A549 (cell line): ENCODE measurements at regions not wholly inside any gene's neighbourhood (a gene's known extent, or its start where the extent isn't known, plus 50 kb on each side); places are given as distances from the start of the nearest gene placed in this dataset.

Experiments used
- ATAC-seq, 2 experiments: fragments of 200-7000 bp in 1 of 2; fragments of >200 bp in 1 of 2; cut with Nextera tagmentation in 1 of 2; cut with Tn5 transposase in 1 of 2; 3 replicates each; pipeline versions ENCODE4 v1.8.0 to v1.9.1; 2018 to 2020; ENCODE audit warnings: mild to moderate bottlenecking in 1 of 2, moderate library complexity in 1 of 2
- CTCF ChIA-PET: fragments of 300-600 bp; sonication (Branson Sonifier 250); formaldehyde crosslinking; extraction: SDS; loops from one replicate; lab custom pipeline; 2021; ENCODE audit warnings: antibody characterized with exemption, inconsistent platforms; lab: Yijun Ruan, JAX
- POLR2A ChIA-PET: fragments of 350-600 bp; formaldehyde crosslinking; extraction: SDS; loops from one replicate; lab custom pipeline; 2021; ENCODE audit warnings: antibody characterized with exemption, inconsistent platforms; lab: Yijun Ruan, JAX
- DNase-seq, 2 experiments: peaks; one replicate each; pipeline versions ENCODE4 v3.0.0 to v3.0.0-alpha.2; 2011 to 2016; ENCODE audit warnings: low read depth in 1 of 2, low spot score in 1 of 2
- FAIRE-seq: peaks from 2 replicates; lab custom pipeline; 2011; peaks lifted over from hg19 to GRCh38; lab: Jason Lieb, UNC
- H3K27ac ChIP-seq, 2 experiments: fragments of >200 bp; sonication (Bioruptor Twin); formaldehyde crosslinking; 3 replicates each; pipeline ENCODE4 v1.5.1; 2016 to 2017
- H3K4me1 ChIP-seq: fragments of >200 bp; sonication (Bioruptor Twin); formaldehyde crosslinking; 3 replicates; pipeline ENCODE4 v1.6.1; 2016
- H3K4me2 ChIP-seq: fragments of >200 bp; sonication (Bioruptor Twin); formaldehyde crosslinking; 3 replicates; pipeline ENCODE4 v1.6.1; 2016
- H3K4me3 ChIP-seq: fragments of >200 bp; sonication (Bioruptor Twin); formaldehyde crosslinking; 3 replicates; pipeline ENCODE4 v1.5.1; 2016
- H3K9me3 ChIP-seq: fragments of >200 bp; sonication (Bioruptor Twin); formaldehyde crosslinking; 3 replicates; pipeline ENCODE4 v1.6.1; 2016
- CBX2 ChIP-seq: fragments of 200-600 bp; sonication (generic); IDR thresholded peaks from 2 replicates; pipeline ENCODE4 v1.6.1; 2016; ENCODE audit warnings: low read depth, mild to moderate bottlenecking, borderline replicate concordance
- CBX8 ChIP-seq: fragments of 200-600 bp; sonication (generic); IDR thresholded peaks from 2 replicates; pipeline ENCODE4 v1.6.1; 2016
- CEBPB ChIP-seq, 2 experiments: fragments of >200 bp in 1 of 2; sonication (Bioruptor Twin) in 1 of 2; formaldehyde crosslinking in 1 of 2; IDR thresholded peaks; 2 replicates each; pipeline ENCODE4 v1.6.1; 2012 to 2016
- CHD4 ChIP-seq: fragments of 200-600 bp; sonication (generic); IDR thresholded peaks from 2 replicates; pipeline ENCODE4 v1.6.1; 2016; ENCODE audit warnings: antibody characterized with exemption, mild to moderate bottlenecking, borderline replicate concordance
- EP300 ChIP-seq, 2 experiments: fragments of >200 bp; sonication (Bioruptor Twin); formaldehyde crosslinking; IDR thresholded peaks; 2 replicates in 1 of 2; 3 replicates in 1 of 2; pipeline ENCODE4 v1.6.1; 2016 to 2017
- ESRRA ChIP-seq: fragments of 150-350 bp; IDR thresholded peaks from 2 replicates; pipeline ENCODE4 v1.6.1; 2014; ENCODE audit warnings: mild to moderate bottlenecking, low read length, borderline replicate concordance
- FOSB ChIP-seq: fragments of 250-450 bp; sonication (Bioruptor Pico); IDR thresholded peaks from 2 replicates; pipeline ENCODE4 v1.5.0; 2020; ENCODE audit warnings: mild to moderate bottlenecking, moderate library complexity
- FOSL2 ChIP-seq, 2 experiments: fragments of 450-650 bp in 1 of 2; fragments of >200 bp in 1 of 2; sonication (Bioruptor Twin) in 1 of 2; formaldehyde crosslinking; IDR thresholded peaks; 2 replicates each; pipeline versions ENCODE4 v1.5.0 to v1.6.1; 2016 to 2020; ENCODE audit warnings: mild to moderate bottlenecking in 1 of 2, moderate library complexity in 1 of 2
- HOXA7 ChIP-seq: fragments of 250-450 bp; sonication (Bioruptor Pico); IDR thresholded peaks from 2 replicates; pipeline ENCODE4 v1.5.0; 2020; ENCODE audit warnings: mild to moderate bottlenecking, moderate library complexity
- HOXB5 ChIP-seq: fragments of 250-450 bp; sonication (Bioruptor Pico); IDR thresholded peaks from 2 replicates; pipeline ENCODE4 v1.5.0; 2020; ENCODE audit warnings: mild to moderate bottlenecking, moderate library complexity
- JUN ChIP-seq, 2 experiments: fragments of >200 bp; sonication (Bioruptor Twin); formaldehyde crosslinking; IDR thresholded peaks; 2 replicates in 1 of 2; 3 replicates in 1 of 2; pipeline ENCODE4 v1.6.1; 2016 to 2017
- JUNB ChIP-seq: fragments of >200 bp; sonication (Bioruptor Twin); formaldehyde crosslinking; IDR thresholded peaks from 2 replicates; pipeline ENCODE4 v1.6.1; 2016
- MYC ChIP-seq: IDR thresholded peaks from 2 replicates; pipeline ENCODE4 v1.6.1; 2012; ENCODE audit warnings: mild to moderate bottlenecking, inconsistent platforms, low read length, improper control_type of control experiment, borderline replicate concordance
- NPAS2 ChIP-seq: fragments of 250-450 bp; sonication (Bioruptor Pico); IDR thresholded peaks from 2 replicates; pipeline ENCODE4 v1.8.0; 2022; ENCODE audit warnings: mild to moderate bottlenecking, moderate library complexity, borderline replicate concordance
- NR3C1 ChIP-seq: fragments of >200 bp; sonication (Bioruptor Twin); formaldehyde crosslinking; IDR thresholded peaks from 3 replicates; pipeline ENCODE4 v1.6.1; 2017
- PHF8 ChIP-seq: fragments of 200-600 bp; sonication (generic); IDR thresholded peaks from 2 replicates; pipeline ENCODE4 v1.6.1; 2016; ENCODE audit warnings: low read depth, mild to moderate bottlenecking, antibody characterized with exemption, moderate library complexity, borderline replicate concordance
- POLR2AphosphoS2 ChIP-seq: conservative IDR thresholded peaks from 2 replicates; pipeline ENCODE4 v1.6.1; 2012; ENCODE audit warnings: low read length, improper control_type of control experiment, inconsistent platforms
- RAD21 ChIP-seq, 2 experiments: fragments of >200 bp in 1 of 2; sonication (Bioruptor Twin) in 1 of 2; formaldehyde crosslinking in 1 of 2; IDR thresholded peaks in 1 of 2; conservative IDR thresholded peaks in 1 of 2; 2 replicates in 1 of 2; 3 replicates in 1 of 2; pipeline ENCODE4 v1.6.1; 2012 to 2018; ENCODE audit warnings: inconsistent platforms in 1 of 2
- RARB ChIP-seq: fragments of 250-450 bp; sonication (Bioruptor Pico); IDR thresholded peaks from 2 replicates; pipeline ENCODE4 v1.8.0; 2021; ENCODE audit warnings: mild to moderate bottlenecking, moderate library complexity
- RCOR1 ChIP-seq: fragments of 150-350 bp; IDR thresholded peaks from 2 replicates; pipeline ENCODE4 v1.6.1; 2014; ENCODE audit warnings: antibody characterized with exemption, low read length, low read depth
- RFX5 ChIP-seq: fragments of 450-650 bp; IDR thresholded peaks from 2 replicates; pipeline ENCODE4 v1.7.1; 2014; ENCODE audit warnings: antibody characterized with exemption, mild to moderate bottlenecking, moderate library complexity
- RNF2 ChIP-seq: fragments of 200-600 bp; sonication (generic); IDR thresholded peaks from 2 replicates; pipeline ENCODE4 v1.6.1; 2016; ENCODE audit warnings: low read depth, mild to moderate bottlenecking, antibody characterized with exemption, moderate library complexity, borderline replicate concordance
- SMC3 ChIP-seq: fragments of >200 bp; sonication (Bioruptor Twin); formaldehyde crosslinking; IDR thresholded peaks from 3 replicates; pipeline ENCODE4 v1.6.1; 2018; ENCODE audit warnings: inconsistent platforms
- ZNF302 ChIP-seq: fragments of 250-450 bp; sonication (Bioruptor Pico); IDR thresholded peaks from 2 replicates; pipeline ENCODE4 v1.9.0; 2021; ENCODE audit warnings: inconsistent platforms, mild to moderate bottlenecking, moderate library complexity
- ZSCAN20 ChIP-seq: fragments of 250-450 bp; sonication (Bioruptor Pico); IDR thresholded peaks from 2 replicates; pipeline ENCODE4 v1.8.0; 2022; ENCODE audit warnings: mild to moderate bottlenecking, moderate library complexity
- WGBS: methylation state at CpG from one replicate; pipeline ENCODE4 v1.1.6; 2017; ENCODE audit errors: missing lambda C conversion rate; 5-methylcytosine and 5-hydroxymethylcytosine counted together
- TF ChIP-seq, protein P1 (sequence below): fragments of 250-450 bp; sonication (Bioruptor Pico); IDR thresholded peaks from 2 replicates; pipeline ENCODE4 v1.5.0; 2020; ENCODE audit warnings: low read depth, mild to moderate bottlenecking, moderate library complexity
- TF ChIP-seq, protein P2 (sequence below): fragments of >200 bp; sonication (Bioruptor Twin); formaldehyde crosslinking; IDR thresholded peaks from 2 replicates; pipeline ENCODE4 v1.6.1; 2016
- TF ChIP-seq, protein P3 (sequence below): fragments of >200 bp; sonication (Bioruptor Twin); formaldehyde crosslinking; IDR thresholded peaks from 3 replicates; pipeline ENCODE4 v1.6.1; 2016
- TF ChIP-seq, protein P4 (sequence below): IDR thresholded peaks from 2 replicates; pipeline ENCODE4 v1.6.1; 2012
- TF ChIP-seq, protein P5 (sequence below): fragments of 200-600 bp; sonication (generic); IDR thresholded peaks from 2 replicates; pipeline ENCODE4 v1.6.1; 2016; ENCODE audit warnings: antibody characterized with exemption, mild to moderate bottlenecking, moderate library complexity
- TF ChIP-seq, protein P6 (sequence below): fragments of 450-650 bp; IDR thresholded peaks from 2 replicates; pipeline ENCODE4 v1.6.1; 2014; ENCODE audit warnings: antibody characterized with exemption

DNA sequence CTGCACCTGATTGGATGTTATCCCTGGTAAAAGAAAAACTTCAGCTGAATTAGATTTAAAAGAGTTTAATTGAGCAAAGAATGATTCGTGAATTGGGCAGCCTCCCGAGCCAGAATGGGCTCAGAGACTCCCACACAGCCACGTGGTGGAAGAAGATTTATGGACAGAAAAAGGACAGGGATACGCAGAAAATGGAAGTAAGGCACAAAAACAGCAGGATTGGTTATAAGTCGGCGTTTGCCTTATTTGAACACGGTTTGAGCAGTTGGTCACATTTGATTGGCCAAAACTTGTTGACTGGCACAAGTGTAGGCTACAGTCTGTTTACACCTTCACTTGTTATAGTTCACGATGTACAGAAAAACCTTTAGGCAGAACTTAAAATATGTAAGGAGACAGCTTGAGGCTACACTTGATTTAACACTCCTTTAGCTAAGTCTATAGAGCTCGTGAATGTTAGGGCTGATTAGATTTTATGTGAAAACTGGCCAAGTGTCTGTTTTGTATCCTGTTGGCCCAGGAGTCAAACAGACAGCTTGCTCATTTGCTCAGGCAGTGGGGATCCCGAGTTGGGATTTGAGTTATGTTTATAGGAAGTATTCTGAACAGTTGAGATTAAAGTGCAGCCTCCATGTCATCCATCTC is 119.5 kb upstream of the SHISA6 start:
- Histone ChIP-seq H3K27ac (no peak overlapping the region), H3K4me3 (no peak overlapping the region), H3K4me1 (no peaks in the 10 kb centered on the region), H3K4me2 (no peak overlapping the region), H3K9me3 (no peaks in the 10 kb centered on the region)
- no peak for FAIRE-seq
- ATAC-seq: no peak
- no peak for DNase-seq
- CTCF ChIA-PET: interaction anchor here (0.6 to 1.7 kb wide), 2 partner anchors 13 to 695 kb away, joined by 3 to 5 read pairs; no protein-coding TSS in a partner anchor
- POLR2A ChIA-PET: no interaction called here
- WGBS: under 1% methylated on average over 10 of the region's 10 CpGs
- no peak for TF ChIP-seq FOSL2 (IDR thresholded peaks at IDR 0.05)
- TF ChIP-seq FOSL2 (CRISPR knock-in tag; IDR thresholded peaks at IDR 0.05): no peak
- no peak for TF ChIP-seq RNF2
- TF ChIP-seq RARB (CRISPR knock-in tag): no peak
- TF ChIP-seq, protein P1, sequence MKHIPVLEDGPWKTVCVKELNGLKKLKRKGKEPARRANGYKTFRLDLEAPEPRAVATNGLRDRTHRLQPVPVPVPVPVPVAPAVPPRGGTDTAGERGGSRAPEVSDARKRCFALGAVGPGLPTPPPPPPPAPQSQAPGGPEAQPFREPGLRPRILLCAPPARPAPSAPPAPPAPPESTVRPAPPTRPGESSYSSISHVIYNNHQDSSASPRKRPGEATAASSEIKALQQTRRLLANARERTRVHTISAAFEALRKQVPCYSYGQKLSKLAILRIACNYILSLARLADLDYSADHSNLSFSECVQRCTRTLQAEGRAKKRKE: no peak
- TF ChIP-seq CBX2: no peak
- TF ChIP-seq SMC3: no peak
- no peak for TF ChIP-seq ESRRA
- no peak for TF ChIP-seq RFX5
- TF ChIP-seq, protein P2, sequence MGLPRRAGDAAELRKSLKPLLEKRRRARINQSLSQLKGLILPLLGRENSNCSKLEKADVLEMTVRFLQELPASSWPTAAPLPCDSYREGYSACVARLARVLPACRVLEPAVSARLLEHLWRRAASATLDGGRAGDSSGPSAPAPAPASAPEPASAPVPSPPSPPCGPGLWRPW: no peak
- TF ChIP-seq NPAS2 (CRISPR knock-in tag): no peak
- TF ChIP-seq MYC: no peak
- no peak for TF ChIP-seq HOXA7 (CRISPR knock-in tag)
- TF ChIP-seq ZNF302 (CRISPR knock-in tag): no peak
- no peak for TF ChIP-seq EP300 (IDR thresholded peaks at IDR 0.05)
- TF ChIP-seq ZSCAN20 (CRISPR knock-in tag): no peak
- no peak for TF ChIP-seq CEBPB (IDR thresholded peaks at IDR 0.05)
- TF ChIP-seq CHD4: no peak
- TF ChIP-seq, protein P3, sequence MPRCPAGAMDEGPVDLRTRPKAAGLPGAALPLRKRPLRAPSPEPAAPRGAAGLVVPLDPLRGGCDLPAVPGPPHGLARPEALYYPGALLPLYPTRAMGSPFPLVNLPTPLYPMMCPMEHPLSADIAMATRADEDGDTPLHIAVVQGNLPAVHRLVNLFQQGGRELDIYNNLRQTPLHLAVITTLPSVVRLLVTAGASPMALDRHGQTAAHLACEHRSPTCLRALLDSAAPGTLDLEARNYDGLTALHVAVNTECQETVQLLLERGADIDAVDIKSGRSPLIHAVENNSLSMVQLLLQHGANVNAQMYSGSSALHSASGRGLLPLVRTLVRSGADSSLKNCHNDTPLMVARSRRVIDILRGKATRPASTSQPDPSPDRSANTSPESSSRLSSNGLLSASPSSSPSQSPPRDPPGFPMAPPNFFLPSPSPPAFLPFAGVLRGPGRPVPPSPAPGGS: no peak
- no peak for TF ChIP-seq FOSB (CRISPR knock-in tag)

DNA sequence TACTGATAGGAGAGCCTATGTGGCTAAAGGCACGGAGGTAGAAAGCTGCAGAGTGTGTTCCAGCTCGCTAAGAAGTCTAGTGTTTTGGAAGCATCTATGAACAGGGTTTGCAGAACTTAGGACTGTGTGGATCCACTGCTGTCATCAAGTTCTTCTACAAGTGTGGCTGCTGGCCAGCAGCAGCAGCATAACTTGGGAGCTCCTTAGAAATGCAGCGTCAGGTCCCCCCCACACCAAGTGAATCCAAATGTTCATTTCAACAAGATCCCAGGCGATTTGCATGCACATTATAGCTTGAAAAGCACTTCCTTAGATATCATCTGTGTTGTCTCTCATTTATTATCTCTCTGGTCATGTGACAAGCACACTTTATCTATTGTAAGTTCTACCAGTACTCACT is 131.9 kb upstream of the SHISA6 start:
- Histone ChIP-seq H3K4me2 (no peak overlapping the region), H3K4me3 (no peak overlapping the region), H3K27ac (no peak overlapping the region), H3K9me3 (peaks cover 4% of the 10 kb centered on the region; the same call in 1 of the 3 replicates), H3K4me1 (no peaks in the 10 kb centered on the region)
- no peak for DNase-seq
- ChIA-PET POLR2A (no interaction called here), CTCF (interaction anchor here (1.7 kb wide), 1 partner anchor 13 kb away, joined by 5 read pairs; no protein-coding TSS in a partner anchor)
- no peak for ATAC-seq
- no peak for FAIRE-seq
- 9% methylated on average over 4 of the region's 4 CpGs for WGBS
- no peak for TF ChIP-seq RARB (CRISPR knock-in tag)
- TF ChIP-seq, protein P4, sequence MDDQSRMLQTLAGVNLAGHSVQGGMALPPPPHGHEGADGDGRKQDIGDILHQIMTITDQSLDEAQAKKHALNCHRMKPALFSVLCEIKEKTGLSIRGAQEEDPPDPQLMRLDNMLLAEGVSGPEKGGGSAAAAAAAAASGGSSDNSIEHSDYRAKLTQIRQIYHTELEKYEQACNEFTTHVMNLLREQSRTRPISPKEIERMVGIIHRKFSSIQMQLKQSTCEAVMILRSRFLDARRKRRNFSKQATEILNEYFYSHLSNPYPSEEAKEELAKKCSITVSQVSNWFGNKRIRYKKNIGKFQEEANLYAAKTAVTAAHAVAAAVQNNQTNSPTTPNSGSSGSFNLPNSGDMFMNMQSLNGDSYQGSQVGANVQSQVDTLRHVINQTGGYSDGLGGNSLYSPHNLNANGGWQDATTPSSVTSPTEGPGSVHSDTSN: no peak
- no peak for TF ChIP-seq HOXB5 (CRISPR knock-in tag)
- no peak for TF ChIP-seq NR3C1
- TF ChIP-seq RAD21 (conservative IDR thresholded peaks at IDR 0.05 in 1 of 2, IDR thresholded peaks at IDR 0.05 in 1 of 2): no peak
- no peak for TF ChIP-seq CBX8
- no peak for TF ChIP-seq PHF8
- TF ChIP-seq JUN (IDR thresholded peaks at IDR 0.05): no peak
- TF ChIP-seq FOSL2 (IDR thresholded peaks at IDR 0.05): no peak
- TF ChIP-seq FOSL2 (CRISPR knock-in tag; IDR thresholded peaks at IDR 0.05): no peak
- no peak for TF ChIP-seq POLR2AphosphoS2
- TF ChIP-seq, protein P5, sequence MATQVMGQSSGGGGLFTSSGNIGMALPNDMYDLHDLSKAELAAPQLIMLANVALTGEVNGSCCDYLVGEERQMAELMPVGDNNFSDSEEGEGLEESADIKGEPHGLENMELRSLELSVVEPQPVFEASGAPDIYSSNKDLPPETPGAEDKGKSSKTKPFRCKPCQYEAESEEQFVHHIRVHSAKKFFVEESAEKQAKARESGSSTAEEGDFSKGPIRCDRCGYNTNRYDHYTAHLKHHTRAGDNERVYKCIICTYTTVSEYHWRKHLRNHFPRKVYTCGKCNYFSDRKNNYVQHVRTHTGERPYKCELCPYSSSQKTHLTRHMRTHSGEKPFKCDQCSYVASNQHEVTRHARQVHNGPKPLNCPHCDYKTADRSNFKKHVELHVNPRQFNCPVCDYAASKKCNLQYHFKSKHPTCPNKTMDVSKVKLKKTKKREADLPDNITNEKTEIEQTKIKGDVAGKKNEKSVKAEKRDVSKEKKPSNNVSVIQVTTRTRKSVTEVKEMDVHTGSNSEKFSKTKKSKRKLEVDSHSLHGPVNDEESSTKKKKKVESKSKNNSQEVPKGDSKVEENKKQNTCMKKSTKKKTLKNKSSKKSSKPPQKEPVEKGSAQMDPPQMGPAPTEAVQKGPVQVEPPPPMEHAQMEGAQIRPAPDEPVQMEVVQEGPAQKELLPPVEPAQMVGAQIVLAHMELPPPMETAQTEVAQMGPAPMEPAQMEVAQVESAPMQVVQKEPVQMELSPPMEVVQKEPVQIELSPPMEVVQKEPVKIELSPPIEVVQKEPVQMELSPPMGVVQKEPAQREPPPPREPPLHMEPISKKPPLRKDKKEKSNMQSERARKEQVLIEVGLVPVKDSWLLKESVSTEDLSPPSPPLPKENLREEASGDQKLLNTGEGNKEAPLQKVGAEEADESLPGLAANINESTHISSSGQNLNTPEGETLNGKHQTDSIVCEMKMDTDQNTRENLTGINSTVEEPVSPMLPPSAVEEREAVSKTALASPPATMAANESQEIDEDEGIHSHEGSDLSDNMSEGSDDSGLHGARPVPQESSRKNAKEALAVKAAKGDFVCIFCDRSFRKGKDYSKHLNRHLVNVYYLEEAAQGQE: no peak
- TF ChIP-seq JUNB: no peak
- TF ChIP-seq RCOR1: no peak
- TF ChIP-seq, protein P6, sequence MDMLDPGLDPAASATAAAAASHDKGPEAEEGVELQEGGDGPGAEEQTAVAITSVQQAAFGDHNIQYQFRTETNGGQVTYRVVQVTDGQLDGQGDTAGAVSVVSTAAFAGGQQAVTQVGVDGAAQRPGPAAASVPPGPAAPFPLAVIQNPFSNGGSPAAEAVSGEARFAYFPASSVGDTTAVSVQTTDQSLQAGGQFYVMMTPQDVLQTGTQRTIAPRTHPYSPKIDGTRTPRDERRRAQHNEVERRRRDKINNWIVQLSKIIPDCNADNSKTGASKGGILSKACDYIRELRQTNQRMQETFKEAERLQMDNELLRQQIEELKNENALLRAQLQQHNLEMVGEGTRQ: no peak
- no peak for TF ChIP-seq CEBPB (IDR thresholded peaks at IDR 0.05)
